ENCODE measurements at regions not wholly inside any gene's neighbourhood (a gene's known extent, or its start where the extent isn't known, plus 50 kb on each side); places are given as distances from the start of the nearest gene placed in this dataset.

DNA sequence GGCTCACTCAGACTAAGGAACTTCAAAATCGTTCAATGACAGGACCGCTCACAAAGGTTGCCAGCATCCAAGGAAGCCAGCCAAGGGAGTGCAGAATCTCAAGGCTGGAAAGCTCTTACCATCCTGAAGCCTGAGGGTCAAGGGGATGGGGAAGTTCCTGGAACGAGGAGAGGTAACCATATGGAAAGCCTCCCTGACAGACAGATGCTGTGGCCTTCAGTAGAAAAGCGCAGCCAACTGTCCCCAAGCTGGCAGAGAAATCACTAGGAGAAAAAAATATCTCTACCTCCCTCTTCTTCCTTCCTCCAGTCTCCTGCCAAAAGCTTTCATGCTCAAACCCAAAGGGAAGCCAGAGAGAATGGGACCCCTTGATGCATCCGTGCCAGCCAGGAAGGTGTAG, 90.5 kb upstream of the RANBP3L start:
- H3K27ac ChIP-seq (ENCODE audit: control insufficient read depth, insufficient read depth, low read length) = no peak overlapping the region
- no peaks in the 10 kb centered on the region for H3K27me3 ChIP-seq (ENCODE audit: control insufficient read depth, extremely low read depth, insufficient read depth, low read length)
- no peak overlapping the region for H3K4me2 ChIP-seq (ENCODE audit: control insufficient read depth, extremely low read depth, insufficient read depth, low read depth, low read length)
- no peaks in the 10 kb centered on the region for H3K9me1 ChIP-seq (ENCODE audit: control insufficient read depth, extremely low read depth, insufficient read depth, low read length)
- TF ChIP-seq, protein P1, sequence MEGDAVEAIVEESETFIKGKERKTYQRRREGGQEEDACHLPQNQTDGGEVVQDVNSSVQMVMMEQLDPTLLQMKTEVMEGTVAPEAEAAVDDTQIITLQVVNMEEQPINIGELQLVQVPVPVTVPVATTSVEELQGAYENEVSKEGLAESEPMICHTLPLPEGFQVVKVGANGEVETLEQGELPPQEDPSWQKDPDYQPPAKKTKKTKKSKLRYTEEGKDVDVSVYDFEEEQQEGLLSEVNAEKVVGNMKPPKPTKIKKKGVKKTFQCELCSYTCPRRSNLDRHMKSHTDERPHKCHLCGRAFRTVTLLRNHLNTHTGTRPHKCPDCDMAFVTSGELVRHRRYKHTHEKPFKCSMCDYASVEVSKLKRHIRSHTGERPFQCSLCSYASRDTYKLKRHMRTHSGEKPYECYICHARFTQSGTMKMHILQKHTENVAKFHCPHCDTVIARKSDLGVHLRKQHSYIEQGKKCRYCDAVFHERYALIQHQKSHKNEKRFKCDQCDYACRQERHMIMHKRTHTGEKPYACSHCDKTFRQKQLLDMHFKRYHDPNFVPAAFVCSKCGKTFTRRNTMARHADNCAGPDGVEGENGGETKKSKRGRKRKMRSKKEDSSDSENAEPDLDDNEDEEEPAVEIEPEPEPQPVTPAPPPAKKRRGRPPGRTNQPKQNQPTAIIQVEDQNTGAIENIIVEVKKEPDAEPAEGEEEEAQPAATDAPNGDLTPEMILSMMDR (optimal IDR thresholded peaks at IDR 0.05 in 1 of 3, IDR thresholded peaks at IDR 0.05 in 1 of 3, conservative IDR thresholded peaks at IDR 0.05 in 1 of 3; ENCODE audit: extremely low read depth in 1 of 3, insufficient read depth in 2 of 3, low read length in 3 of 3) = no peak
- TF ChIP-seq EZH2 (IDR thresholded peaks at IDR 0.05; ENCODE audit: low read length) = no peak
- H4K20me1 ChIP-seq (ENCODE audit: control insufficient read depth, extremely low read depth, insufficient read depth, low read length) = no peaks in the 10 kb centered on the region
- dilution Hi-C loops (cut with MboI; ENCODE audit: extremely low pct_ligation_motif_present, low sequenced_read_pairs) = no loop called here
- H3K79me2 ChIP-seq (ENCODE audit: control insufficient read depth, insufficient read depth, low read length) = no peaks in the 10 kb centered on the region
- FAIRE-seq = no peak
- no peak overlapping the region for H2AFZ ChIP-seq (ENCODE audit: control insufficient read depth, low read length)
- no peak for DNase-seq (ENCODE audit: low read depth, low spot score)
- no peaks in the 10 kb centered on the region for H3K9me3 ChIP-seq (ENCODE audit: control insufficient read depth, low read depth, low read length)
- no peak overlapping the region for H3K4me3 ChIP-seq (ENCODE audit: control insufficient read depth in 2 of 3, extremely low read depth in 1 of 3, insufficient read depth in 2 of 3, low read depth in 1 of 3, low read length in 3 of 3)
- H3K9ac ChIP-seq (ENCODE audit: control insufficient read depth, extremely low read depth, insufficient read depth, low read length) = no peak overlapping the region
- H3K4me1 ChIP-seq (ENCODE audit: control insufficient read depth, extremely low read depth, insufficient read depth, low read length) = no peaks in the 10 kb centered on the region
- no peaks in the 10 kb centered on the region for H3K36me3 ChIP-seq (ENCODE audit: control insufficient read depth in 2 of 2, extremely low read depth in 1 of 2, insufficient read depth in 2 of 2, low read length in 2 of 2)

DNA sequence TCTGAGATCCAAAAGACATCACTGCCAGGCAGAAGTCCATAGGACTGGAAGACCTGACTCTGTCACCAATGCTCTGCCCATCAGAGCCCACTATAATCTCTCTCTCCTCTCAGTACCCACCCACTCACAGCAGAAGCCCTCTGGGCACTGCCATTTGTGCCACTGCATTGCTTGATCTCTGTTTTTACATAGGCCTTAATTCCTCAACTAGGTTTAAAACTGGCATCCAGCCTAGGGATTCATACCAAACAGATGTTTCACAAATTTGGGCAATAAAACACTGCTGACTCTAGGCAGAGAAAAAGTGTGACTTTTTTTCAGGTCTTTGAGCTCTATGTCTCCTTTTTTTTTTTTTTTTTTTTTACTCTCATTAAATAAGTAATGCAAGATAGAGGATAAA, 91.1 kb upstream of the RANBP3L start:
- H3K36me3 ChIP-seq (ENCODE audit: control insufficient read depth in 2 of 2, extremely low read depth in 1 of 2, insufficient read depth in 2 of 2, low read length in 2 of 2) = no peaks in the 10 kb centered on the region
- H3K4me3 ChIP-seq (ENCODE audit: control insufficient read depth in 2 of 3, extremely low read depth in 1 of 3, insufficient read depth in 2 of 3, low read depth in 1 of 3, low read length in 3 of 3) = no peak overlapping the region
- no peak overlapping the region for H3K9ac ChIP-seq (ENCODE audit: control insufficient read depth, extremely low read depth, insufficient read depth, low read length)
- no peak overlapping the region for H3K27ac ChIP-seq (ENCODE audit: control insufficient read depth, insufficient read depth, low read length)
- no peaks in the 10 kb centered on the region for H3K9me1 ChIP-seq (ENCODE audit: control insufficient read depth, extremely low read depth, insufficient read depth, low read length)
- dilution Hi-C loops (cut with MboI; ENCODE audit: extremely low pct_ligation_motif_present, low sequenced_read_pairs) = no loop called here
- H2AFZ ChIP-seq (ENCODE audit: control insufficient read depth, low read length) = no peak overlapping the region
- H3K4me2 ChIP-seq (ENCODE audit: control insufficient read depth, extremely low read depth, insufficient read depth, low read depth, low read length) = no peak overlapping the region
- no peak for DNase-seq (ENCODE audit: low read depth, low spot score)
- H4K20me1 ChIP-seq (ENCODE audit: control insufficient read depth, extremely low read depth, insufficient read depth, low read length) = no peaks in the 10 kb centered on the region
- no peaks in the 10 kb centered on the region for H3K9me3 ChIP-seq (ENCODE audit: control insufficient read depth, low read depth, low read length)
- FAIRE-seq = no peak
- no peak for TF ChIP-seq EZH2 (IDR thresholded peaks at IDR 0.05; ENCODE audit: low read length)
- TF ChIP-seq, protein P1 (optimal IDR thresholded peaks at IDR 0.05 in 1 of 3, IDR thresholded peaks at IDR 0.05 in 1 of 3, conservative IDR thresholded peaks at IDR 0.05 in 1 of 3; ENCODE audit: extremely low read depth in 1 of 3, insufficient read depth in 2 of 3, low read length in 3 of 3) = no peak
- no peaks in the 10 kb centered on the region for H3K79me2 ChIP-seq (ENCODE audit: control insufficient read depth, insufficient read depth, low read length)
- no peaks in the 10 kb centered on the region for H3K4me1 ChIP-seq (ENCODE audit: control insufficient read depth, extremely low read depth, insufficient read depth, low read length)
- H3K27me3 ChIP-seq (ENCODE audit: control insufficient read depth, extremely low read depth, insufficient read depth, low read length) = no peaks in the 10 kb centered on the region

Data from keratinocyte (primary cell).